Neural progenitor cell (in vitro differentiated cells): ENCODE measurements at regions not wholly inside any gene's neighbourhood (a gene's known extent, or its start where the extent isn't known, plus 50 kb on each side); places are given as distances from the start of the nearest gene placed in this dataset.

ENCODE experiments used
- EZH2 ChIP-seq: fragments of 200-600 bp; sonication (generic); IDR thresholded peaks from 2 replicates; pipeline ENCODE4 v1.6.1; 2017; ENCODE audit warnings: antibody characterized with exemption, mild to moderate bottlenecking, moderate library complexity
- TF ChIP-seq, protein P1 (sequence below): fragments of 200-600 bp; sonication (generic); IDR thresholded peaks from 2 replicates; pipeline ENCODE4 v1.5.1; 2017; ENCODE audit warnings: antibody characterized with exemption, mild to moderate bottlenecking

DNA sequence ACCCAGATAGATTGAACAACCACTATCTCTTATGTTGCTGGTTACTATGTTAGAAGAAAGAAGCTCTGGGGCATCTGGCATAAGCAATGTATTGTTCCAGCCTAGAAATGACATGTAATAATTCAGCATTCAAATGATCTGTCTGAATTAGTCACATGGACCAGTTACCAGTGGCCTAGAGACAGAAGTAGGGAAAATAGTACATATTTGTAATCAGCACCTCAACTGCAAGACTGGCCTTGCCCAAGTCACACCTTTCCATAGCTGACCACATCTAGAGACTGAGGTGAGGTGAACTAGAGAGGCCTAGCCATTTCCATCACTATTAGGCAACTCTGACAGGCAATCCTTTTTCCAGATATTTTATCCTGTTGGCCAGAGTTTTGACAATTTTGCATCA lies 315.6 kb upstream of the KCND2 start:
- no peak for TF ChIP-seq EZH2
- TF ChIP-seq, protein P1, sequence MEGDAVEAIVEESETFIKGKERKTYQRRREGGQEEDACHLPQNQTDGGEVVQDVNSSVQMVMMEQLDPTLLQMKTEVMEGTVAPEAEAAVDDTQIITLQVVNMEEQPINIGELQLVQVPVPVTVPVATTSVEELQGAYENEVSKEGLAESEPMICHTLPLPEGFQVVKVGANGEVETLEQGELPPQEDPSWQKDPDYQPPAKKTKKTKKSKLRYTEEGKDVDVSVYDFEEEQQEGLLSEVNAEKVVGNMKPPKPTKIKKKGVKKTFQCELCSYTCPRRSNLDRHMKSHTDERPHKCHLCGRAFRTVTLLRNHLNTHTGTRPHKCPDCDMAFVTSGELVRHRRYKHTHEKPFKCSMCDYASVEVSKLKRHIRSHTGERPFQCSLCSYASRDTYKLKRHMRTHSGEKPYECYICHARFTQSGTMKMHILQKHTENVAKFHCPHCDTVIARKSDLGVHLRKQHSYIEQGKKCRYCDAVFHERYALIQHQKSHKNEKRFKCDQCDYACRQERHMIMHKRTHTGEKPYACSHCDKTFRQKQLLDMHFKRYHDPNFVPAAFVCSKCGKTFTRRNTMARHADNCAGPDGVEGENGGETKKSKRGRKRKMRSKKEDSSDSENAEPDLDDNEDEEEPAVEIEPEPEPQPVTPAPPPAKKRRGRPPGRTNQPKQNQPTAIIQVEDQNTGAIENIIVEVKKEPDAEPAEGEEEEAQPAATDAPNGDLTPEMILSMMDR: no peak
